H1 (cell line): ENCODE measurements at regions not wholly inside any gene's neighbourhood (a gene's known extent, or its start where the extent isn't known, plus 50 kb on each side); places are given as distances from the start of the nearest gene placed in this dataset.

Source experiments
- CTCF ChIA-PET: fragments of 300-600 bp; sonication (Branson Sonifier 250); formaldehyde crosslinking; loops from one replicate; lab custom pipeline; 2021; ENCODE audit not compliant: partially characterized antibody; lab: Charles Lee
- POLR2A ChIA-PET: fragments of 300-600 bp; sonication (Branson Sonifier 250); formaldehyde crosslinking; loops from one replicate; lab custom pipeline; 2021; ENCODE audit warnings: inconsistent platforms; ENCODE audit not compliant: partially characterized antibody; lab: Charles Lee
- DNase-seq, 2 experiments: peaks; one replicate each; pipeline versions ENCODE4 v3.0.0 to v3.0.0-alpha.2; 2010 to 2022; ENCODE audit warnings: low spot score in 2 of 2, low read depth in 1 of 2, mixed read lengths in 1 of 2
- FAIRE-seq: peaks from 2 replicates; lab custom pipeline; 2011; peaks lifted over from hg19 to GRCh38; lab: Jason Lieb, UNC
- H2AFZ ChIP-seq: 2 replicates; pipeline ENCODE4 v1.8.1; 2012; ENCODE audit warnings: low read length, inconsistent platforms
- H2AK5ac ChIP-seq: 2 replicates; pipeline ENCODE4 v1.6.1; 2013; ENCODE audit warnings: low read depth, low read length
- H2BK120ac ChIP-seq: replicated peaks from 2 replicates; pipeline ENCODE3; 2013; ENCODE audit warnings: low read depth, low read length, inconsistent platforms
- H2BK12ac ChIP-seq: 2 replicates; pipeline ENCODE4 v1.6.1; 2013; ENCODE audit warnings: low read depth, low read length
- H2BK15ac ChIP-seq: 2 replicates; pipeline ENCODE4 v1.6.1; 2013; ENCODE audit warnings: low read length
- H2BK20ac ChIP-seq: 2 replicates; pipeline ENCODE4 v1.6.1; 2013; ENCODE audit warnings: low read length
- H2BK5ac ChIP-seq: 2 replicates; pipeline ENCODE4 v1.6.1; 2013; ENCODE audit warnings: low read depth, low read length
- H3K14ac ChIP-seq: 2 replicates; pipeline ENCODE4 v1.6.1; 2013; ENCODE audit warnings: inconsistent platforms; ENCODE audit not compliant: insufficient read length
- H3K18ac ChIP-seq: 2 replicates; pipeline ENCODE4 v1.6.1; 2013; ENCODE audit warnings: low read length; ENCODE audit errors: extremely low read depth
- H3K23ac ChIP-seq: 2 replicates; pipeline ENCODE4 v1.6.1; 2013; ENCODE audit warnings: inconsistent platforms; ENCODE audit not compliant: insufficient read length
- H3K23me2 ChIP-seq: 2 replicates; pipeline ENCODE4 v1.6.1; 2013; ENCODE audit warnings: low read depth, low read length
- H3K27ac ChIP-seq: 2 replicates; pipeline ENCODE4 v1.6.1; 2011; ENCODE audit warnings: low read depth, low read length, inconsistent platforms
- H3K27me3 ChIP-seq, 4 experiments: replicated peaks in 1 of 4; 1 replicate in 1 of 4; 2 replicates in 3 of 4; pipeline versions ENCODE4 v1.6.1 to v1.8.1; 2011 to 2013; ENCODE audit warnings: low read length in 3 of 4, mild to moderate bottlenecking in 3 of 4, inconsistent platforms in 2 of 4, mixed read lengths in 2 of 4, moderate library complexity in 1 of 4; ENCODE audit not compliant: control insufficient read depth in 3 of 4, insufficient read depth in 3 of 4; ENCODE audit errors: extremely low read depth in 1 of 4
- H3K36me3 ChIP-seq, 4 experiments: 2 replicates each; pipeline versions ENCODE4 v1.6.1 to v1.8.1; 2011 to 2013; ENCODE audit warnings: mild to moderate bottlenecking in 4 of 4, low read length in 3 of 4, moderate library complexity in 2 of 4, control low read depth in 1 of 4, inconsistent platforms in 1 of 4; ENCODE audit not compliant: insufficient read depth in 4 of 4, control insufficient read depth in 2 of 4
- H3K4ac ChIP-seq: replicated peaks from 2 replicates; pipeline ENCODE3; 2013; ENCODE audit warnings: low read length, low read depth, mixed read lengths, inconsistent platforms; ENCODE audit not compliant: insufficient read length
- H3K4me1 ChIP-seq, 4 experiments: replicated peaks in 1 of 4; 1 replicate in 1 of 4; 2 replicates in 3 of 4; pipeline versions ENCODE4 v1.6.1 to v1.8.1; 2011 to 2013; ENCODE audit warnings: low read length in 3 of 4, inconsistent platforms in 2 of 4, mixed read lengths in 1 of 4; ENCODE audit not compliant: insufficient read depth in 4 of 4, control insufficient read depth in 3 of 4
- H3K4me2 ChIP-seq, 2 experiments: 2 replicates each; pipeline versions ENCODE4 v1.6.1 to v1.8.1; 2011 to 2013; ENCODE audit warnings: low read depth in 2 of 2, low read length in 2 of 2, control low read depth in 1 of 2, inconsistent platforms in 1 of 2, mild to moderate bottlenecking in 1 of 2; ENCODE audit not compliant: insufficient read depth in 1 of 2
- H3K4me3 ChIP-seq, 4 experiments: fragments of 200-600, 300-600 bp in 1 of 4; sonication (generic), shearing (Covaris generic), sonication (Bioruptor Twin) in 1 of 4; 2 replicates each; pipeline versions ENCODE4 v1.5.1 to v1.8.1; 2011 to 2016; ENCODE audit warnings: low read length in 4 of 4, low read depth in 3 of 4, control low read depth in 2 of 4, inconsistent platforms in 2 of 4, mild to moderate bottlenecking in 2 of 4, mixed read lengths in 1 of 4, moderate library complexity in 1 of 4; ENCODE audit not compliant: insufficient read depth in 2 of 4; ENCODE audit errors: extremely low read depth in 1 of 4
- H3K56ac ChIP-seq: replicated peaks from 2 replicates; pipeline ENCODE3; 2013; ENCODE audit warnings: low read depth, mild to moderate bottlenecking, mixed read lengths, low read length, inconsistent platforms; ENCODE audit not compliant: insufficient read length
- H3K79me1 ChIP-seq: 2 replicates; pipeline ENCODE4 v1.6.1; 2013; ENCODE audit warnings: low read depth, low read length, control low read depth
- H3K79me2 ChIP-seq, 2 experiments: 2 replicates each; pipeline versions ENCODE4 v1.6.1 to v1.8.1; 2012 to 2013; ENCODE audit warnings: low read length in 2 of 2, mild to moderate bottlenecking in 2 of 2, inconsistent platforms in 1 of 2; ENCODE audit not compliant: insufficient read depth in 2 of 2, control insufficient read depth in 1 of 2
- H3K9ac ChIP-seq, 4 experiments: replicated peaks in 1 of 4; 1 replicate in 1 of 4; 2 replicates in 3 of 4; pipeline versions ENCODE4 v1.6.1 to v1.8.1; 2011 to 2013; ENCODE audit warnings: low read depth in 3 of 4, low read length in 3 of 4, control low read depth in 2 of 4, mild to moderate bottlenecking in 2 of 4, moderate library complexity in 2 of 4, inconsistent platforms in 1 of 4; ENCODE audit errors: extremely low read depth in 1 of 4
- H3K9me3 ChIP-seq, 2 experiments: 2 replicates each; pipeline versions ENCODE4 v1.6.1 to v1.8.1; 2012 to 2013; ENCODE audit warnings: mild to moderate bottlenecking in 2 of 2, moderate library complexity in 2 of 2, control low read depth in 1 of 2, inconsistent platforms in 1 of 2, low read depth in 1 of 2, low read length in 1 of 2, mixed read lengths in 1 of 2; ENCODE audit not compliant: insufficient read depth in 2 of 2
- H4K20me1 ChIP-seq, 2 experiments: replicated peaks in 1 of 2; 2 replicates each; pipeline versions ENCODE3 to v1.8.1; 2011 to 2013; ENCODE audit warnings: inconsistent platforms in 2 of 2, low read length in 2 of 2, mild to moderate bottlenecking in 1 of 2; ENCODE audit not compliant: insufficient read depth in 2 of 2, control insufficient read depth in 1 of 2
- H4K5ac ChIP-seq: 2 replicates; pipeline ENCODE4 v1.6.1; 2013; ENCODE audit warnings: low read length, low read depth, mixed read lengths, inconsistent platforms; ENCODE audit not compliant: insufficient read length
- H4K8ac ChIP-seq: 2 replicates; pipeline ENCODE4 v1.8.0; 2013; ENCODE audit warnings: mild to moderate bottlenecking, moderate library complexity, low read length, inconsistent platforms; ENCODE audit not compliant: insufficient read depth; ENCODE audit errors: extremely low read depth
- H4K91ac ChIP-seq: replicated peaks from 2 replicates; pipeline ENCODE3; 2013; ENCODE audit warnings: low read length, mixed read lengths, inconsistent platforms; ENCODE audit not compliant: insufficient read length
- CHD1 ChIP-seq: IDR thresholded peaks from 2 replicates; pipeline ENCODE4 v1.6.1; 2012; ENCODE audit warnings: low read depth, low read length, improper control_type of control experiment
- NANOG ChIP-seq: IDR thresholded peaks from 2 replicates; pipeline ENCODE4 v1.6.1; 2011; ENCODE audit warnings: low read length, low read depth, mild to moderate bottlenecking, inconsistent platforms; ENCODE audit not compliant: insufficient read depth, poor library complexity, severe bottlenecking
- WGBS, 2 experiments: shearing (Covaris generic) in 1 of 2; methylation state at CpG; one replicate each; pipeline versions ENCODE4 v1.1.6 to v1.1.7; 2013 to 2015; ENCODE audit warnings: low lambda C conversion rate in 2 of 2, mixed read lengths in 2 of 2, inconsistent platforms in 1 of 2, low coverage in 1 of 2, missing lambda C conversion rate in 1 of 2; ENCODE audit not compliant: insufficient replicate concordance in 2 of 2, insufficient coverage in 1 of 2, insufficient read length in 1 of 2; ENCODE audit errors: extremely low coverage in 1 of 2, missing lambda C conversion rate in 1 of 2; 5-methylcytosine and 5-hydroxymethylcytosine counted together

DNA sequence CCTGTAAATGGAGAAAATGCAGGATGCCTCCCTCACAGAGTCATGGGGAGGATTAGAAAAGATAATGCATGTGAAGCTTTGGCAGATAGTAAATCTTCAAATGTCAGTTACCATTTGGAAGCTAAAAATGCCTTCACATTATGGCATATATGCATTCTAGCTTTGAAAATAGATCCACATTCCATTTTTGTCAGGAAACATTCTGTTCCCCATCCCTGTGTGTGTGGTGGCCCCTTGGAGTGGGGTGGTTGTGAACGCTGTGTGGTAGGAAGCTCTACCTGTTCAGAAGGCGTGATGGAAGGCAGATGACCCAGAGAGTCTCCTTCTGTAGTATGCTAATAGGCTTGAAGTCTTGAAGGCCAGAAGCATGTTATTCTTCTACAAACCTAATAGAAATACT, 242.0 kb downstream of the HAPSTR1 start:
- Histone ChIP-seq H2AK5ac (no peak overlapping the region), H4K91ac (no peak overlapping the region), H3K14ac (no peak overlapping the region), H2BK5ac (no peak overlapping the region), H4K20me1 (no peaks in the 10 kb centered on the region), H3K79me2 (no peaks in the 10 kb centered on the region), H3K23ac (no peak overlapping the region), H3K27me3 (no peaks in the 10 kb centered on the region), H2BK20ac (no peak overlapping the region), H3K36me3 (no peaks in the 10 kb centered on the region), H4K5ac (no peak overlapping the region), H3K4me2 (no peak overlapping the region), H3K4me1 (no peaks in the 10 kb centered on the region), H2BK12ac (no peak overlapping the region), H3K4me3 (no peak overlapping the region), H3K4ac (no peak overlapping the region), H3K9ac (no peak overlapping the region), H2BK120ac (no peak overlapping the region), H3K9me3 (no peaks in the 10 kb centered on the region; a peak in 1 of 4 replicates), H4K8ac (no peak overlapping the region), H3K56ac (no peak overlapping the region), H2AFZ (no peak overlapping the region), H3K18ac (no peak overlapping the region), H3K23me2 (no peaks in the 10 kb centered on the region), H3K27ac (no peak overlapping the region), H3K79me1 (no peaks in the 10 kb centered on the region), H2BK15ac (no peak overlapping the region)
- FAIRE-seq (no peak), DNase-seq (no peak)
- WGBS, 2 experiments, result 83% methylated on average over 2 of the region's 2 CpGs; no CpG with 5 or more reads in 1 of the 2 experiments
- ChIA-PET POLR2A (interaction anchor here (1.1 kb wide), 1 partner anchor 22 kb away, joined by 3 read pairs; no protein-coding TSS in a partner anchor), CTCF (no interaction called here)
- TF ChIP-seq CHD1 (no peak), NANOG (no peak)
